Islet of Langerhans (tissue), 1 donor: ENCODE measurements at regions not wholly inside any gene's neighbourhood (a gene's known extent, or its start where the extent isn't known, plus 50 kb on each side); places are given as distances from the start of the nearest gene placed in this dataset.
"Not testable (repeated sequence)": the region's sequence is repeated elsewhere in the genome, so short reads cannot be mapped to it uniquely, and the experiment has no call there.

ENCODE experiments used
- FAIRE-seq: peaks from one replicate; lab custom pipeline; 2011; peaks lifted over from hg19 to GRCh38; lab: Jason Lieb, UNC

GRCh38 chr4:104128031-104128849, 366.5 kb downstream of the CXXC4 start:
- FAIRE-seq = peak; percentile 83

GRCh38 chr4:104123021-104123420, 371.7 kb downstream of the CXXC4 start:
- no peak for FAIRE-seq

GRCh38 chr4:104117776-104118175, 376.9 kb downstream of the CXXC4 start:
- FAIRE-seq = no peak

- no peak for FAIRE-seq
Observed at GRCh38 chr4:104113850-104114249, 380.8 kb downstream of the CXXC4 start.

- no peak for FAIRE-seq
Observed at GRCh38 chr4:104099141-104099540, 379.4 kb upstream of the TACR3 start.

GRCh38 chr4:104093247-104093646, 373.5 kb upstream of the TACR3 start:
- FAIRE-seq = no peak

GRCh38 chr4:104073229-104073628, 353.4 kb upstream of the TACR3 start:
- FAIRE-seq = no peak

GRCh38 chr4:104066533-104066932, 346.7 kb upstream of the TACR3 start:
- FAIRE-seq = no peak

- peak; percentile 96 for FAIRE-seq
Observed at GRCh38 chr4:104064646-104065577, 345.1 kb upstream of the TACR3 start.

GRCh38 chr4:104063341-104063740, 343.6 kb upstream of the TACR3 start:
- no peak for FAIRE-seq

- FAIRE-seq = no peak
Observed at GRCh38 chr4:104044369-104044768, 324.6 kb upstream of the TACR3 start.

GRCh38 chr4:104032896-104033295, 313.1 kb upstream of the TACR3 start:
- FAIRE-seq = no peak

- peak; percentile 60 for FAIRE-seq
Observed at GRCh38 chr4:104025251-104025650, 305.5 kb upstream of the TACR3 start.

- no peak for FAIRE-seq
Observed at GRCh38 chr4:104022831-104023230, 303.0 kb upstream of the TACR3 start.

GRCh38 chr4:104022226-104022625, 302.4 kb upstream of the TACR3 start:
- FAIRE-seq = no peak

- FAIRE-seq = no peak
Observed at GRCh38 chr4:104020641-104021040, 300.9 kb upstream of the TACR3 start.

GRCh38 chr4:104017213-104017612, 297.4 kb upstream of the TACR3 start:
- no peak for FAIRE-seq

- FAIRE-seq = peak; percentile 98
Observed at GRCh38 chr4:104015680-104016079, 295.9 kb upstream of the TACR3 start.

GRCh38 chr4:104010722-104011121, 290.9 kb upstream of the TACR3 start:
- FAIRE-seq = no peak

- not testable (repeated sequence) for FAIRE-seq
Observed at GRCh38 chr4:104002318-104002717, 282.5 kb upstream of the TACR3 start.

GRCh38 chr4:103998756-103999155, 279.0 kb upstream of the TACR3 start:
- no peak for FAIRE-seq

- FAIRE-seq = peak; percentile 73
Observed at GRCh38 chr4:103996637-103997036, 276.9 kb upstream of the TACR3 start.

- peak; percentile 84 for FAIRE-seq
Observed at GRCh38 chr4:103996064-103996463, 276.3 kb upstream of the TACR3 start.
